Activated T-helper 2 cell treated with anti-CD3 and anti-CD28 coated beads, Interferon-gamma antibody, Interleukin-2, Interleukin-4, amounts not matched to agents 10 μg/mL and 5 μg/mL and 100 μg/mL, durations not matched to agents 14 hours and 24 hours and 36 hours (primary cell): ENCODE measurements at regions not wholly inside any gene's neighbourhood (a gene's known extent, or its start where the extent isn't known, plus 50 kb on each side); places are given as distances from the start of the nearest gene placed in this dataset.

Experiments
- DNase-seq: peaks from one replicate; pipeline ENCODE4 v3.0.0; 2021; ENCODE audit warnings: low spot score
- H3K27ac Mint-ChIP-seq: one replicate; pipeline ENCODE4 v1.8.0; 2021; ENCODE audit warnings: mixed read lengths
- H3K27me3 Mint-ChIP-seq: one replicate; pipeline ENCODE4 v1.8.0; 2021; ENCODE audit warnings: low read depth, mixed read lengths
- H3K36me3 Mint-ChIP-seq: one replicate; pipeline ENCODE4 v1.8.0; 2021; ENCODE audit warnings: low read depth, mixed read lengths
- H3K4me1 Mint-ChIP-seq: one replicate; pipeline ENCODE4 v1.8.0; 2021; ENCODE audit warnings: low read depth, mixed read lengths
- H3K4me3 Mint-ChIP-seq: one replicate; pipeline ENCODE4 v1.8.0; 2021; ENCODE audit warnings: low read depth, mild to moderate bottlenecking, moderate library complexity, mixed read lengths
- H3K9me3 Mint-ChIP-seq: one replicate; pipeline ENCODE4 v1.8.0; 2021; ENCODE audit warnings: mixed read lengths
- intact Hi-C: fragments of 100-400 bp; cut with micrococcal nuclease; formaldehyde crosslinking; loops from one replicate; pipeline ENCODE4 v1.15.1; 2023

DNA sequence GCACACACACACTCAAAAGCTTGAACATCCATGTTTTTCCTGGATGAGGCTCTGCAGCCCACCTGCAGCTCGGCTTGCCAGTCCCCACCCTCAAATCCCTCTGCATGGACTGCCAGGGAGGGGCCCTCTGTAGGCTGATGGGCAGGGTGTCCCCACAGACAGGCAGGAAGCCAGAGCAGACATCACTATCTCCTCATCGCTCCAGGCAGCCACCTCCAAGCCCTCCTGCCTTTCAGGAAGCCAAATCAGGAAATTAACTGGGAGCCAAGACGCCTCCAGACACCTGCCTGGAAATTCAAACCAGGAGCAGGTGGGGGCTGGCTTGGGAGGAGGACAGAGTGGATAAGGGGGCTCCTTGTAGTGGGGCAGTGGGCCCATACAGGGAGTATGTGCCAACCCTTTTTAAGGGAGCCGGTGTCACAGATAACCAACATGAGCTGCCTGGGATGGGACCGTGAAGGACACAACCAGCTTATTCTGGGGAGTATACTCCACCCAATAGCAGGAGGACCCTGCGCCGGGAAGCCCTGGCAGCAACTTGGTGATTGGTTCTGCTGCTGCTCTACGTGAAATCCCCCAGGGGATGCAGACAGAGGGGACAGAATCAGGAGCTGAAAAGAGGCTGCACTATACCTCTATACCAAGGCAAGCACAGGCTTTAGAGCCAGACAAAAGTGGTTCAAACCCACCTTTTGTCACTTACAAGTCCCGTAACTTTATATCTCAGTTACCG lies 139.1 kb downstream of the CCT6B start:
- Mint-ChIP-seq H3K4me3 (no peak overlapping the region), H3K9me3 (no peaks in the 10 kb centered on the region), H3K4me1 (peaks cover 5% of the 10 kb centered on the region), H3K27me3 (peaks cover 2% of the 10 kb centered on the region), H3K27ac (no peak overlapping the region), H3K36me3 (no peaks in the 10 kb centered on the region)
- DNase-seq = no peak
- intact Hi-C loops = no loop called here

- Mint-ChIP-seq H3K4me1 (peaks cover 5% of the 10 kb centered on the region), H3K4me3 (no peak overlapping the region), H3K9me3 (no peaks in the 10 kb centered on the region), H3K36me3 (no peaks in the 10 kb centered on the region), H3K27me3 (peaks cover 2% of the 10 kb centered on the region), H3K27ac (no peak overlapping the region)
- intact Hi-C loops = loop anchor here (1.0 kb wide), 1 partner anchor 23 kb away; no protein-coding TSS in a partner anchor
- no peak for DNase-seq
Observed at GRCh38 chr17:34820922-34821321, 140.3 kb downstream of the CCT6B start.

- Mint-ChIP-seq H3K4me1 (peaks cover 5% of the 10 kb centered on the region), H3K27ac (no peak overlapping the region), H3K4me3 (no peak overlapping the region), H3K27me3 (peaks cover 2% of the 10 kb centered on the region), H3K9me3 (no peaks in the 10 kb centered on the region), H3K36me3 (no peaks in the 10 kb centered on the region)
- DNase-seq = no peak
- intact Hi-C loops = loop anchor here (1.0 kb wide), 1 partner anchor 24 kb away; no protein-coding TSS in a partner anchor
Observed at GRCh38 chr17:34820248-34820801, 140.9 kb downstream of the CCT6B start.

DNA sequence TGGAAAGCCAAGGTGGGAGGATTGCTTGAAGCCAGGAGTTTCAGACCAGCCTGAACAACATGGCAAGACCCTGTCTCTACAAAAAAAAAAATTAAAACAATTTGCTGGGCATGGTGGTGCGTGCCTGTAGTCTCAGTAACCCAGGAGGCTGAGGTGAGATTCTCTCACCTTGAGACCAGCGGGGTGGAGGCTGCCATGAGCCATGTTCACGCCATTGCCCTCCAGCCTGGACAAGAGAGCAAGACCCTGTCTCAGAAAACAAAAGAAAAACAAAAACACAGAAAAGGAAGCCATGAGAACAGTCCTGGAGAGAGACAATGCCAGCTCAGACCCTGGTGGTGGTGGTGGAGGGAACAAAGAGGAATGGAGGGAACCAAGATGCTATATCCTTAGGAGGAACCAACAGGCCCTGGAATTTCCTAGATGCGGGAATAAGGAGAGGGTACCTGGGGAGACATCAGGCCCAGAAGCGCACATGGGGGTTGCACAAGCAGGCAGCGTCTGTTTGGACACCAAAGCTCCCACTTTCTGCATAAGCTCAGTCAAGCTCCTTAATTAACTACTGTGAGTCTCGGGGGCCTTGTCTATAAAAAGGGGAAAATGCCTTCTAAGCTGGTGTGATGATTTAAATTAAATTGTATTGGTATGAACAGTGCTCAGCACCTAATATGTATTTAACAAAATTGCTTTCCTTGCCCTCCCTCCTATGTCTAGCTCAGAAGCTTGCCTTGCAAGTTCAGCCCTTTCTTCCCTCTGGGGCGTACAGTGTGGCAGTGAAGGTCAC lies 143.8 kb downstream of the CCT6B start:
- no peaks in the 10 kb centered on the region for H3K36me3 Mint-ChIP-seq

DNA sequence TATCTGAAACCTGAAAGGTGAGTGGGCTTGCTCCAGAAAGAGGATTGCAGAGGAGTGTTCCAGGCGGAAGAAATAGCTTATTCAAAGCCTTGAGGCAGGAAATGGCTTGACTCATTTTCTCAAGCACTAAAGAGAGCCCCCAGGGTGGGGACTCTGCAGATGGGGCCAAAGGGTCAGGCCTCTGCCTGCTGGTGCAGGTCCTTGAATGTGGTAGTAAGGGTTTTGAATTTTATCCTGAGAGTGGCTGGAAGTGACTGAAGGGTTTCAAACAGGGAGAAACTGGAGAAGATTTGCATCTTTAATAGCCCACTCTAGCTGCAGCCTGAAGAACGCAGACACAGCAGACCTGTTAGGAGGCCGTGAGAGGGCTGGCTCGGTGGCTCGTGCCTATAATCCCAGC lies 144.4 kb downstream of the CCT6B start:
- intact Hi-C loops = no loop called here
- no peak overlapping the region for H3K4me3 Mint-ChIP-seq
- peaks cover 2% of the 10 kb centered on the region for H3K27me3 Mint-ChIP-seq
- H3K4me1 Mint-ChIP-seq = peaks cover 5% of the 10 kb centered on the region
- H3K36me3 Mint-ChIP-seq = no peaks in the 10 kb centered on the region
- H3K27ac Mint-ChIP-seq = no peak overlapping the region
- no peak for DNase-seq
- no peaks in the 10 kb centered on the region for H3K9me3 Mint-ChIP-seq

More for the DNA sequence above, 143.8 kb downstream of the CCT6B start:
- DNase-seq = no peak
- intact Hi-C loops = no loop called here
- Mint-ChIP-seq H3K4me3 (no peak overlapping the region), H3K27ac (no peak overlapping the region), H3K4me1 (peaks cover 5% of the 10 kb centered on the region), H3K27me3 (peaks cover 2% of the 10 kb centered on the region), H3K9me3 (no peaks in the 10 kb centered on the region)

DNA sequence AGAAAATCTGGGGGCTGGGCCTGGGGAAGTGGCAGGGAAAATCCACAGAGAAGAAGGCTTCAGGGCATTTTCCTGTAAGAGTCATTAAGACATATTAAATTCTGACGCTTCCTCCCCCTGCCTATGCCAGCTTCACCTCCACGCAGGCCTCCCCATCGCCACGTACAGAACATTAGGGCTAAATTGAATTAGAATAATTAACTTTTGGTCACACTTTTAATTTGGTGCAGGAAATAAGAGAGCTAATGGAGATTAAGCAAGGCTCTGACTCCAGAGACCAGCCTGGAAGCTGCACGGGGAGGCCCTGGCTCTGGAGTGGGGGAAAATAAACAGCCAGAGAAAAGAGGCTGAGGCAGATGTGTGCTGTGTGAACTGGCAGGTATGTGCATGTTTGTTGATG lies 148.0 kb downstream of the CCT6B start:
- Mint-ChIP-seq H3K36me3 (no peaks in the 10 kb centered on the region), H3K9me3 (no peaks in the 10 kb centered on the region)

GRCh38 chr17:34811561-34811960 lies 149.7 kb downstream of the CCT6B start:
- Mint-ChIP-seq H3K4me3 (no peak overlapping the region), H3K9me3 (no peaks in the 10 kb centered on the region), H3K4me1 (no peaks in the 10 kb centered on the region), H3K27ac (no peak overlapping the region), H3K36me3 (no peaks in the 10 kb centered on the region), H3K27me3 (peaks cover 2% of the 10 kb centered on the region)
- intact Hi-C loops = no loop called here
- no peak for DNase-seq

More for the DNA sequence above, 148.0 kb downstream of the CCT6B start:
- Mint-ChIP-seq H3K27me3 (no peaks in the 10 kb centered on the region), H3K4me3 (no peak overlapping the region), H3K4me1 (no peaks in the 10 kb centered on the region), H3K27ac (no peak overlapping the region)
- intact Hi-C loops = no loop called here
- DNase-seq = no peak

DNA sequence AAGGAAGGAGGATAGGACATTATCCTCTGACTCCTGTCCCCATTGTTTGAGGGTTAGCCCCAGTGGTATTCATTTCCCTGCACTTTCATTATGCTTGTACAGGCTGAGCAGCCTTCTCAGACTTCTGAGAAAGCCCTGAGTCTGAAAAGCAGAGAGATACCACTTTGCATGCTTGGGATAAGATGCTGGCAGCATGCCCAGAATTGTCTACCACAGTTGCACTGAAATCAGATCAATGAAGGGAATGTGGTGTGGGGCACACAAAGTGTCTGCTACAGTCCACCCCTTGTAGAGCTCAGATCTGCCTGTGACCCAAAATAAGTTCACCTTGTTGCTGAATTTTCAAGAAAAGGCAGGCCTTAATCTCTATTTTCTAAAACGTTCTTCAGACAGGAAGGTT lies 160.6 kb downstream of the CCT6B start:
- intact Hi-C loops = no loop called here
- Mint-ChIP-seq H3K27ac (no peak overlapping the region), H3K4me3 (no peak overlapping the region), H3K4me1 (no peaks in the 10 kb centered on the region), H3K27me3 (peaks cover 6% of the 10 kb centered on the region), H3K36me3 (no peaks in the 10 kb centered on the region), H3K9me3 (no peaks in the 10 kb centered on the region)
- no peak for DNase-seq

DNA sequence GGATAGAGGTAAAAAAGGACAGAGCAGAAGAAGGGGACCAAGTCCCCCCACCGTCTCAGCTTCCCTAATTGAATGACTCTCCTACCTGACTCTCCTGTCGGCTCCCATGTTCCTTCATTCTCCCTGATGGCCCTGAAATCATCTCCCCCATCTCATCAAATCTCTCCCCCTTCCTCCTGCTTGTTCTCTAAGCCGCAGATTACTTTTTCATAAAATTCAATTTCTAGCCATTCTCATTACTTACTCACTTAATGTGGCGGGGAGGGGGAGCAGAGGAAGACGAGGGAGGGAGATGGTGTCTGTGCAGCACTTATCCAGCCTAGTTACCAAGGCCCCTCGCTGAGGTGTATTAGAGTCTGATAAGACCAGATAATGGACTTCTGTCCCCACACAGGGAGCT lies 161.5 kb downstream of the CCT6B start:
- intact Hi-C loops = no loop called here
- peaks cover 3% of the 10 kb centered on the region for H3K27me3 Mint-ChIP-seq
- H3K36me3 Mint-ChIP-seq = no peaks in the 10 kb centered on the region
- H3K4me3 Mint-ChIP-seq = no peak overlapping the region
- DNase-seq = no peak
- H3K27ac Mint-ChIP-seq = no peak overlapping the region
- H3K9me3 Mint-ChIP-seq = no peaks in the 10 kb centered on the region
- no peaks in the 10 kb centered on the region for H3K4me1 Mint-ChIP-seq

- Mint-ChIP-seq H3K36me3 (no peaks in the 10 kb centered on the region), H3K4me3 (no peak overlapping the region), H3K9me3 (no peaks in the 10 kb centered on the region), H3K27ac (no peak overlapping the region), H3K27me3 (peaks cover under 1% of the 10 kb centered on the region), H3K4me1 (no peaks in the 10 kb centered on the region)
- no peak for DNase-seq
- intact Hi-C loops = no loop called here
Observed at GRCh38 chr17:34798581-34798980, 162.7 kb downstream of the CCT6B start.

- peaks cover 2% of the 10 kb centered on the region for H3K27me3 Mint-ChIP-seq
- H3K4me3 Mint-ChIP-seq = no peak overlapping the region
- no peaks in the 10 kb centered on the region for H3K9me3 Mint-ChIP-seq
- no peak for DNase-seq
- H3K27ac Mint-ChIP-seq = no peak overlapping the region
- intact Hi-C loops = no loop called here
- no peaks in the 10 kb centered on the region for H3K36me3 Mint-ChIP-seq
- H3K4me1 Mint-ChIP-seq = no peaks in the 10 kb centered on the region
Observed at GRCh38 chr17:34797720-34798119, 163.5 kb downstream of the CCT6B start.

DNA sequence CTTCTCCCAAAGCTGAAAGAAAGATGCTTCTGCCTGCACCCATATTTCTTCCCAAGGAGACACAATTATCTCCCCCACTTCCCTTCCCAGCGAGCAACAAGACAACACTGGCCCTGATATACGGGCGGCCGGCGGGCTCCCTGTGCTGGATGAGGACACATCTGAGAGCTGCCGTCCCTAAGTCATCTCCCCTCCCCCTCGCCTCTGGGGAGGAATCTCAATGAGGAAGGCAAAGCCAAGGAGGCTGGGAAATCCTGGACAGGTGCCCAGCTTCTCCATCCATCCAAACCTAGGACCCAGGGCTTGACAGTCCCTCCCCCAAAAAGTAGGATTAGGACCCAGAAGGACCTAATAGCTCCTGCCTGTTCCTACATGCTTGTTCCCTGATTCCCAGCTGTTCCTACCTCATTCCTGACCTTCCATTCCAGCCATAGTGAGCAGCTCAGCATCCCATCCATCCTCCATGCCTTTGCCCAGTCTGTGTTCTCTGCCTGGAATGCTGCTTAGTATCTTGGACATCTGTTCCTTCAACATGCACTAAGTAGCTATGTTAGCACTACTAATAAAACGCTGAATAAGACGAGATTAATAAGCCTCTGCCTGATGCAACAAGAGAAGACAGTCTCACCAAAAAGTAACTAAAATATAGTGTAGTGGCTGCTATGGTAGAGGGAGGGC lies 167.9 kb downstream of the CCT6B start:
- H3K4me3 Mint-ChIP-seq = no peak overlapping the region
- no peaks in the 10 kb centered on the region for H3K9me3 Mint-ChIP-seq
- H3K4me1 Mint-ChIP-seq = no peaks in the 10 kb centered on the region
- peaks cover 2% of the 10 kb centered on the region for H3K27me3 Mint-ChIP-seq
- no peak overlapping the region for H3K27ac Mint-ChIP-seq
- intact Hi-C loops = no loop called here
- no peak for DNase-seq
- no peaks in the 10 kb centered on the region for H3K36me3 Mint-ChIP-seq
